ENCODE measurements at regions not wholly inside any gene's neighbourhood (a gene's known extent, or its start where the extent isn't known, plus 50 kb on each side); places are given as distances from the start of the nearest gene placed in this dataset.
"Not testable (repeated sequence)": the region's sequence is repeated elsewhere in the genome, so short reads cannot be mapped to it uniquely, and the experiment has no call there.

GRCh38 chr10:32217216-32217615 is 129.7 kb downstream of the EPC1 start:
- DNase-seq (ENCODE audit: insufficient read length, low spot score) (no peak), FAIRE-seq (peak; percentile 36)

- DNase-seq (ENCODE audit: insufficient read length, low spot score); FAIRE-seq: not testable (repeated sequence)
Measured at GRCh38 chr10:32213838-32214237, 133.1 kb downstream of the EPC1 start.

GRCh38 chr10:32211046-32211363 is 136.0 kb downstream of the EPC1 start:
- DNase-seq (ENCODE audit: insufficient read length, low spot score) (no peak), FAIRE-seq (no peak)

- peak; percentile 82 for DNase-seq (ENCODE audit: insufficient read length, low spot score)
- FAIRE-seq: peak; percentile 31
Measured at GRCh38 chr10:32210306-32211045, 136.5 kb downstream of the EPC1 start.

- not testable (repeated sequence) for DNase-seq (ENCODE audit: insufficient read length, low spot score); FAIRE-seq
Measured at GRCh38 chr10:32208005-32208404, 139.0 kb downstream of the EPC1 start.

- no peak for FAIRE-seq
- DNase-seq (ENCODE audit: insufficient read length, low spot score): peak; percentile 72
Measured at GRCh38 chr10:32207544-32207943, 139.4 kb downstream of the EPC1 start.

- peak; percentile 66 for DNase-seq (ENCODE audit: insufficient read length, low spot score)
- no peak for FAIRE-seq
Measured at GRCh38 chr10:32205670-32206069, 141.3 kb downstream of the EPC1 start.

GRCh38 chr10:32204606-32205005 is 142.4 kb downstream of the EPC1 start:
- DNase-seq (ENCODE audit: insufficient read length, low spot score) (no peak), FAIRE-seq (no peak)

GRCh38 chr10:32199714-32200394 is 143.6 kb upstream of the KIF5B start:
- no peak for DNase-seq (ENCODE audit: insufficient read length, low spot score)
- no peak for FAIRE-seq

GRCh38 chr10:32197423-32197822 is 141.2 kb upstream of the KIF5B start:
- FAIRE-seq (no peak), DNase-seq (ENCODE audit: insufficient read length, low spot score) (no peak)

- DNase-seq (ENCODE audit: insufficient read length, low spot score) (no peak), FAIRE-seq (no peak)
Measured at GRCh38 chr10:32190890-32191491, 134.8 kb upstream of the KIF5B start.

- no peak for DNase-seq (ENCODE audit: insufficient read length, low spot score)
- no peak for FAIRE-seq
Measured at GRCh38 chr10:32189400-32190084, 133.3 kb upstream of the KIF5B start.

- DNase-seq (ENCODE audit: insufficient read length, low spot score); FAIRE-seq: not testable (repeated sequence)
Measured at GRCh38 chr10:32188601-32189000, 132.4 kb upstream of the KIF5B start.

- DNase-seq (ENCODE audit: insufficient read length, low spot score): no peak
- no peak for FAIRE-seq
Measured at GRCh38 chr10:32187686-32188085, 131.5 kb upstream of the KIF5B start.

- not testable (repeated sequence) for DNase-seq (ENCODE audit: insufficient read length, low spot score); FAIRE-seq
Measured at GRCh38 chr10:32183652-32184051, 127.4 kb upstream of the KIF5B start.

GRCh38 chr10:32182476-32182875 is 126.3 kb upstream of the KIF5B start:
- DNase-seq (ENCODE audit: insufficient read length, low spot score) (no peak), FAIRE-seq (peak; percentile 46)

- FAIRE-seq: no peak
Measured at GRCh38 chr10:32180390-32181280, 124.4 kb upstream of the KIF5B start.

GRCh38 chr10:32179836-32180235 is 123.6 kb upstream of the KIF5B start:
- FAIRE-seq (no peak), DNase-seq (ENCODE audit: insufficient read length, low spot score) (no peak)

More at GRCh38 chr10:32180390-32181280, 124.4 kb upstream of the KIF5B start:
- DNase-seq (ENCODE audit: insufficient read length, low spot score): no peak

- FAIRE-seq; DNase-seq (ENCODE audit: insufficient read length, low spot score): not testable (repeated sequence)
Measured at GRCh38 chr10:32177594-32177993, 121.4 kb upstream of the KIF5B start.

GRCh38 chr10:32175629-32176028 is 119.4 kb upstream of the KIF5B start:
- FAIRE-seq: no peak
- no peak for DNase-seq (ENCODE audit: insufficient read length, low spot score)
